LNCaP clone FGC (cell line): ENCODE measurements at regions not wholly inside any gene's neighbourhood (a gene's known extent, or its start where the extent isn't known, plus 50 kb on each side); places are given as distances from the start of the nearest gene placed in this dataset.

Experiments
- DNase-seq: peaks from one replicate; pipeline ENCODE4 v3.0.0-alpha.2; 2011; ENCODE audit warnings: low read depth
- H3K4me3 ChIP-seq: 2 replicates; pipeline ENCODE4 v1.5.1; 2011; ENCODE audit warnings: mild to moderate bottlenecking, low read depth, low read length, control low read depth
- TF ChIP-seq, protein P1 (sequence below): IDR thresholded peaks from 2 replicates; pipeline ENCODE4 v1.5.1; 2012; ENCODE audit warnings: mild to moderate bottlenecking; ENCODE audit not compliant: control insufficient read depth, insufficient read depth; ENCODE audit errors: extremely low read depth

DNA sequence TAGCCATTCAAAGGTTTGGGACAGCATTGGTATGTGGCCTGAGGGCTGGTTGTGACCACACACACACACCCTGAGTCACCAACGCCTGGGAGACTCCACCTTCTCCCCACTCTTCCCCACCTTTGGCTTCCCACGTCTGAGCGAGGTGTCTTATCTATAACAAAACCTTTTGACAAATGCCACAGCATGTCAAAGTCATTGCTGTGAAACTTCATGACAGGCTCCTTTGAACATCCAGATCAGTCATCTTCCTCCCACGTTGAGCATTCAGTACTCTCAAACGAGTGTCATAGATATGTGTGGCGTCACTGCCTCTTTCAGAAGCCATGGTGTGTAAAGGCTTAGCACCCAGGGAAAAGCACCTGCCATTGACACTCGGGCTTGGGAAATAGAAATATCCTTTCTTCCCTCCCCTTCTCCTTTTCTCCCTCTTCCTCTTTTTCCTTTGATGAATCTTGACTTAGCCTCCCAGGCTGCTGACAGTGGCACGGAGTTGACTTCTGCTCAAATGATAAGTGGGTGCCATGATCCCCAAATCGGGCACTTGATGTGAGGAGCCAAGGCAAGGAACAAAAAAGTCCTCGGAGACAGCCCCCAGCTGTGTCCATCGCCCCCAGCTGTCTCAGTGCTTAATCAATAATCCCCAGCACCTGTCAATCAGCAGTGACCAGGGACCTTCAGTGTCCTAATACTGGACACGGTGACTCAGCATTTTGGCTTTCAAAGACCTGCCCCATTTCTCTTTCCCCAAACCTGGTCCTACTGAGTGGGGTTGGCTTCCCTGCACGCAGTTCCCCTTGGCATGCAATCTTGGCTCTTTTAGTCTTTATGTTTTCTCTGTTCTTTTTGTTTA, 114.8 kb downstream of the FGF18 start:
- DNase-seq: no peak
- TF ChIP-seq, protein P1, sequence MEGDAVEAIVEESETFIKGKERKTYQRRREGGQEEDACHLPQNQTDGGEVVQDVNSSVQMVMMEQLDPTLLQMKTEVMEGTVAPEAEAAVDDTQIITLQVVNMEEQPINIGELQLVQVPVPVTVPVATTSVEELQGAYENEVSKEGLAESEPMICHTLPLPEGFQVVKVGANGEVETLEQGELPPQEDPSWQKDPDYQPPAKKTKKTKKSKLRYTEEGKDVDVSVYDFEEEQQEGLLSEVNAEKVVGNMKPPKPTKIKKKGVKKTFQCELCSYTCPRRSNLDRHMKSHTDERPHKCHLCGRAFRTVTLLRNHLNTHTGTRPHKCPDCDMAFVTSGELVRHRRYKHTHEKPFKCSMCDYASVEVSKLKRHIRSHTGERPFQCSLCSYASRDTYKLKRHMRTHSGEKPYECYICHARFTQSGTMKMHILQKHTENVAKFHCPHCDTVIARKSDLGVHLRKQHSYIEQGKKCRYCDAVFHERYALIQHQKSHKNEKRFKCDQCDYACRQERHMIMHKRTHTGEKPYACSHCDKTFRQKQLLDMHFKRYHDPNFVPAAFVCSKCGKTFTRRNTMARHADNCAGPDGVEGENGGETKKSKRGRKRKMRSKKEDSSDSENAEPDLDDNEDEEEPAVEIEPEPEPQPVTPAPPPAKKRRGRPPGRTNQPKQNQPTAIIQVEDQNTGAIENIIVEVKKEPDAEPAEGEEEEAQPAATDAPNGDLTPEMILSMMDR: no peak
- H3K4me3 ChIP-seq: no peak overlapping the region

DNA sequence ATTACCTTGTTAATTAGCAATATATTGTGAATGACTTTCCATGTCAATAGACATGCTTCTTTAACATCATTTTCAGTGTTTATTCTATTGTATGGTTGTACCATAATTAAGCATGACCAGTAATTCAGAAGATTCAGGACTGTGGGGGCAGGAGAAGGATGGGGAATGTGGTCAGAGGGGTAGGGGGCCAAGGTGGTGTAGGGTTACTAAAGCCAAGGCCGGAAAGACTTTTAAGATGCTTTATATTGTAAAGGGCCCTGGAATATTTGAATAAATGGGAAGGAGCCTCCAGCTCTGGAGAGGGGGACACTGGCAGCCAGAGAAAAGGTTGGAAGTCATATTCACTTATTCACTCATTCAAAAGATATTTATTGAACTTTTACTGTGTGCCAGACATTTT, 115.7 kb downstream of the FGF18 start:
- H3K4me3 ChIP-seq: no peak overlapping the region
- no peak for DNase-seq
- TF ChIP-seq, protein P1: no peak

- no peak for DNase-seq
- H3K4me3 ChIP-seq: no peak overlapping the region
- TF ChIP-seq, protein P1: no peak
Observed at GRCh38 chr5:171537070-171537849, 117.8 kb downstream of the FGF18 start.

GRCh38 chr5:171537923-171538537, 118.6 kb downstream of the FGF18 start:
- TF ChIP-seq, protein P1: no peak
- DNase-seq: no peak

DNA sequence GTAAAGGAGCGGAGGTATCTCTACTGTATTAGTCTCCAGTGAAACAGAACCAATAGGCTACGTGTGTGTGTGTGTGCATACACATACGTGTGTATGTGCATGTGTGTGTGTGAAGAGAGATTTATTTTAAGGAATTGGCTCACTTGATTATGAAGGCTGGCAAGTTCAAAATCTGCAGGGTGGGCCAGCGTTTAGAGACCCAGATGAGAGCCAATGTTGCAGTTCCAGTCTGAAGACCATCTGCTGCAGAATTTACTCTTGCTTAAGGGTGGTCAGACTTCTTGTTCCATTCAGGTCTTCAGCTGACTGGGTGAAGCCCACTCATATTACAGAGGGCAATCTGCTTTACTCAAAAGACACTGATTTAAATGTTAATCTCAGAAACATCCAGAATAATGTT, 119.2 kb downstream of the FGF18 start:
- no peak for DNase-seq
- no peak overlapping the region for H3K4me3 ChIP-seq
- TF ChIP-seq, protein P1: no peak

More at GRCh38 chr5:171537923-171538537, 118.6 kb downstream of the FGF18 start:
- H3K4me3 ChIP-seq: no peak overlapping the region

GRCh38 chr5:171540865-171541264, 121.4 kb downstream of the FGF18 start:
- TF ChIP-seq, protein P1: no peak
- H3K4me3 ChIP-seq: no peak overlapping the region
- DNase-seq: no peak
